GM19397 (cell line): ENCODE measurements at regions not wholly inside any gene's neighbourhood (a gene's known extent, or its start where the extent isn't known, plus 50 kb on each side); places are given as distances from the start of the nearest gene placed in this dataset.
"Not testable (repeated sequence)": the region's sequence is repeated elsewhere in the genome, so short reads cannot be mapped to it uniquely, and the experiment has no call there.

ENCODE experiments used
- ATAC-seq: cut with Tn5 transposase; IDR thresholded peaks from one replicate; pipeline ENCODE4 v1.9.1; 2021; ENCODE audit warnings: mild to moderate bottlenecking, moderate library complexity; ENCODE audit not compliant: unreplicated experiment

DNA sequence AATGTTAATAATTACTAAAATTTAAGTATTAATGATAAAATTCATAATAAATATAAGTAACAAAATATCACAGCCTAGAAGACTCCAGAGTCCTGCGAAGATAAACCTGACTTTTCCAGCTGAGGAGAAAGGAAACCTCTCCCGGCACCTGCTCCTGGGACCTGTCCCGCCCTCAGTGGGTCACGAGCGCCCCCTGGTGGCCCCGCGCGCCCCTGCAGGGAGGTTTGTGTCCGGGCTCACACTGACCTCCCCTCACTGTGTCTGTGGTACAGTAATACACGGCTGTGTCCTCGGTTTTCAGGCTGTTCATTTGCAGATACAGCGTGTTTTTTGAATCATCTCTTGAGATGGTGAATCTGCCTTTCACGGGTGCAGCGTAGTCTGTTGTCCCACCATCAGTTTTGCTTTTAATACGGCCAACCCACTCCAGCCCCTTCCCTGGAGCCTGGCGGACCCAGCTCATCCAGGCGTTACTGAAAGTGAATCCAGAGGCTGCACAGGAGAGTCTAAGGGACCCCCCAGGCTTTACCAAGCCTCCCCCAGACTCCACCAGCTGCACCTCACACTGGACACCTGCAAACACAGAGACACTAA lies 627.1 kb downstream of the TMEM121 start:
- not testable (repeated sequence) for ATAC-seq

DNA sequence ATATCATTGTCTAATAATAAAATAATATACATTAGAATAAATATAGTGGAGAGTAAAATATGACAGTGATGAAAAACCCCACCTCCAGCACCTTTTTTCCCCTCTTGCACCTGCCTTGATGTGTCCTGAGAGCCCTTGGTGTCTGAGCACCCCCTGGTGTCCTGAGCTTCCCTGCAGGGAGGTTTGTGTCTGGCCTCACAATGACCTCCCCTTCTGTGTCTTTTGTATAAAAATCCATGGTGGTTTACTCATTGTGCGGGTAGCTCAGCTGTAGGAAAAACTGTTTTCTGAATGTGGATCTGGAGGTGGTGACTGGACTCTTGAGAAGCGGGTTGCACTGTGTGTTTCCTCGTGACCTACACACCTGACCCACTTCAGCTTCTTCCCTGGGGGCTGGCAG lies 636.9 kb downstream of the TMEM121 start:
- no peak for ATAC-seq

DNA sequence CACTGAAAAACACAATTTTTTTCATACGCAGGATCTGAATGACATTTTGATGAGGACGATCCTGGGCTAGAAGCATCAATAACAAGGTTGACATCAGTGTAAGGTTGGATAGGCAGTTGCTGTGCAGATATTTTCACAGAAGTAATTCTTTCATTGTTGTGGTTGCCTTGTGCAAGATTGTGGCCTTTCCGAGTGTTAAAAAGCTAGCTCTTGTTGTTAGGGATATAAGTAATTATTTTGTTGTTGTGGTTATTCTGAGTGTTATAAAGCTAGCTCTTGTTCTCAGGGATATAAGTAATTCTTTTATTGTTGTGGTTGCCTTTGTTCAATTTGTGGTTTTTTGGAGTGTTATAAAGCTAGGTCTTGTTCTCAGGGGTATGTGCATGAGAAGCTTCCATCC lies 637.4 kb downstream of the TMEM121 start:
- not testable (repeated sequence) for ATAC-seq

DNA sequence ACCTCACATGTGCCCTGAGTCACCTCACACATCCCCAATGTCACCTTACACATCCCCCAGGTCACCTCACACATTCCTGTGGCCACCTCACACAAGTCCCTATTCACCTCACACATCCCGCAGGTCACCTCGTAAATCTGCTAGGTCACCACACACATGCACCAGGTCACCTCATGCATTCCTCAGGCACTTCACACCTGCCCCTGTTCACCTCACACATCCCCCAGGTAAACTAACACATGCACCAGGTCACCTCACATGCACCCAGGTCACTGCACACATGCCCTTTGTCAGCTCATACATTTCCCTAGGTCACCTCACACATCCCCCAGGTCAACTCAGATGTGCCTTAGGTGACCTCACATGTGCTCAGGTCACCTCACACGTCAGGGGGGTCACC lies 639.8 kb downstream of the TMEM121 start:
- no peak for ATAC-seq

DNA sequence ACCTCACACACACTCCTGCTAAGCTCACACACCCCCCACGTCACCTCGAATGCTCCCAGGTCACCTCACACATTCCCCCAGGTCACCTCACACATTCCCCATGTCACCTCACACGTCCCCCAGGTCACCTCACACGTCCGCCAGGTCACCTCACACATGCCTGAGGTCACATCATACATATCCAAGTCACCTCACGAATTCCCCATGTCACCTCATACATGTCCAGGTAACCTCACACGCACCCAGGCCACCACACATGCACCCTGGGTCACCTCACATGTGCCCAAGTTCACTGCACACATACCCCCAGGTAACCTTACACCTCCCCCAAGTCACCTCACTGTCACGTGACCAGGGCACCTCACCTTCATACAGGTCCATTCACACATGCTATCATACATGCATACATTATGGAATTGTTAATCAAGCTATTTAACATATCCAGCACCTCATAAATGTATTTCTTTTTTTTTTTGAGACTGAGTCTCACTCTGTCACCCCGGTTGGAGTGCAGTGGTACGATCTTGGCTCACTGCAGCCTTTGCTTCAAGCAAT lies 640.3 kb downstream of the TMEM121 start:
- no peak for ATAC-seq

DNA sequence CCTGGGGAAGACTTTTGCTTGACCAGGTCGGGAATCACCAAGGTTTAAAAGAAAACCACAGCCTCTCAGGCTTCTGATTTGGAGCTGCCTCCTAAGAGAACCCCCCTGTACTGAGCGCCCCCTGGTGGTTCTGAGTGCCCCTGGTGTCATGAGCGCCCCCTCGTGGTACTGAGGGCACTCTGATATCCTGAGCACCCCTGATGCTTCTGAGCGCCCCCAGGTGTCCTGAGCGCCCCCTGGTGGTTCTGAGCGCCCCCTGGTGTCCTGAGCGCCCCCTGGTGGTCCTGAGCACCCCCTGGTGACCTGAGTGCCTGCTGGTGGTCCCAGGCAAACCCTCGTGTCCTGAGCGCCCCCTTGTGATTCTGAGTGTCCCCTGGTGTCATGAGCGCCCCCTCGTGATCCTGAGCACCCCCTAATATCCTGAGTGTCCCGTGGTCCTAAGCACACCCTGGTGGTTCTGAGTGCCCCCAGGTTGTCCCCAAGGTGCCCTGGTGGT lies 643.8 kb downstream of the TMEM121 start:
- not testable (repeated sequence) for ATAC-seq

DNA sequence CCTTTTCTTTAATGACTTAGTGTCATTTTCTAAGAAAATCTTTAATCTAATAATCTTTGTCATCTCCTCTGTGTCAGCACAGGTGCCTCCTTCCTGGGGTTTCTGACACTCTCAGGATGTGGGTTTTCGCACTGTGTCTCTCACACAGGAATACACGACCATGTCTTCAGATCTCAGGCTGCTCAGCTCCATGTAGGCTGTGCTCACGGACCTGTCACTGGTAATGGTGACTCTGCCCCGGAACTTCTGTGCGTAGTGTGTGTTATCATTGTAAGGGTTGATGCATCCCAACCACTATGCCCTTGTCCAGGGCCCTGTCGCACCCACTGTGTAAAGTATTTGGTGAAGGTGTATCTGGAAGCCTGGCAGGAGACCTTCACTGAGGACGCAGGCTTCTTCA lies 647.8 kb downstream of the TMEM121 start:
- ATAC-seq = no peak

DNA sequence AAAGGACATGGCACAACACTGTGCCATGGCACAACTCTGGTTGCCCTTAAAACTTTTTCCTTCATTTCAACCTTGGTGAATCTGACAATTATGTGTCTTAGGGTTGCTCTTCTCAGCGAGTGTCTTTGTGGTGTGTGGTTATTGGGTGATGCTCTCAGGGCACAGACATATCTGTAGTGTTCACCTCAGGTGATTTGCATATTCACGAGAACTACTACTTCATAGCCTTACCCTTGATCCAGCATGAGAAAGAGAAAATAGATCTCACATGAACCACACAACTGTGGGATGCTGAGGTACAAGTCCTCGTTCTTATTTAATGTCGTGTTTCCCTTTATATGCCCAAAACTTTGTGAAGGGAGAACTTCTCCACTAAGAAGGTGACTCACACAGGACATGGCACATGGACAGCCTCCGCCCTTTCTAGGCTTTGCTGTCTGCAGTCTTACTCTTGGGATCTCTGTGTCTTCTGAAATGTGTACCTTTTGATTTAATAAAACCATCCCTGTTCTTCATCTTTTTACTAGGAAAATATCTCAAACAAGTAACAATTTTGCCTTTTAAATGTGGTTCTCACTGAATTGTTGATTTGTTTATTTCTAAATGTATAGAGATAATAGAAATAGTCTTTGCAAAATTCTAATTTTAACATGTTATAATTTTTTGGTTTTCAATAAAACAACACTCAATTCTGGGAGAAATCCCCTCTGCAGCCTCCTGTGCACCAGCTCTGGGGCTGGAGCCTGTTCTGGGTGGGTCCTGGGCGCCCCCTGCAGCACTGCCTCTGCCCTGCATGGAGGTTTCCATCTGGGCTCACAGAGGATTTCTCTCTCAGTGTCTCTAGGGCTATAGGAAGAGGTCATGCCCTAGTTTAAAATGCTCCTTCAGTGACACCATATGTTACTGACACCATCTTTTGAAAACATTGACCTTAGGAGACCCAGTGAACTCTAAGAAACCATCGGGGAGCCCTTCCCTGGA lies 651.2 kb downstream of the TMEM121 start:
- not testable (repeated sequence) for ATAC-seq

DNA sequence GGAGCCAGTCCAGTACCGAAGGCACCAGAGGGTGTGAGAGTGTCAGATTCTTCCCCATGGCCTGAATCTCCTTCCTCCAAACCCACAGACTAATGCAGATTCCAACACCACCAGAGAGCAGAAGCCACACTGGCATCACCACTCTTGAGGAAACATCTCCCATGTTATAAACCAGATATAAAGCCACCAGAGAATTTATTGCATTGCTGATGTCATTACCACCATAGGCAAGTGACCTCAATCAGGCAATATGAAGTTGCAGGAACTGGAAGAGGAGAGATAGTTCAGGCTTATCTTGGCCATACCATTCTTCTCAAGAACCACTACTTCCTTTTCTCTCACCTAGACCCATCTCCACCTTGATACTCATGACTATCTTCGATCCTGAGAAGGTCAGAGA lies 653.4 kb downstream of the TMEM121 start:
- no peak for ATAC-seq

DNA sequence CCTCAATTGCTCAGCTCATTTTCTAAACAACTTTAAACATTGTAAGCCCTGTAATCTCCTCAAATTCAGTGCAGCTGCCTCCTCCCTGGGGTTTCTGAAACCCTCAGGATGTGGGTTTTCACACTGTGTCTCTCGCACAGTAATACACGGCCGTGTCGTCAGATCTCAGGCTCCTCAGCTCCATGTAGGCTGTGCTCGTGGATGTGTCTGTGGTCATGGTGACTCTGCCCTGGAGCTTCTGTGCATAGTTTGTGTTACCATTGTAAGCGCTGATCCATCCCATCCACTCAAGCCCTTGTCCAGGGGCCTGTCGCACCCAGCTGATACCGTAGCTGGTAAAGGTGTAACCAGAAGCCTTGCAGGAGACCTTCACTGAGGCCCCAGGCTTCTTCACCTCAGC lies 658.4 kb downstream of the TMEM121 start:
- ATAC-seq = not testable (repeated sequence)

DNA sequence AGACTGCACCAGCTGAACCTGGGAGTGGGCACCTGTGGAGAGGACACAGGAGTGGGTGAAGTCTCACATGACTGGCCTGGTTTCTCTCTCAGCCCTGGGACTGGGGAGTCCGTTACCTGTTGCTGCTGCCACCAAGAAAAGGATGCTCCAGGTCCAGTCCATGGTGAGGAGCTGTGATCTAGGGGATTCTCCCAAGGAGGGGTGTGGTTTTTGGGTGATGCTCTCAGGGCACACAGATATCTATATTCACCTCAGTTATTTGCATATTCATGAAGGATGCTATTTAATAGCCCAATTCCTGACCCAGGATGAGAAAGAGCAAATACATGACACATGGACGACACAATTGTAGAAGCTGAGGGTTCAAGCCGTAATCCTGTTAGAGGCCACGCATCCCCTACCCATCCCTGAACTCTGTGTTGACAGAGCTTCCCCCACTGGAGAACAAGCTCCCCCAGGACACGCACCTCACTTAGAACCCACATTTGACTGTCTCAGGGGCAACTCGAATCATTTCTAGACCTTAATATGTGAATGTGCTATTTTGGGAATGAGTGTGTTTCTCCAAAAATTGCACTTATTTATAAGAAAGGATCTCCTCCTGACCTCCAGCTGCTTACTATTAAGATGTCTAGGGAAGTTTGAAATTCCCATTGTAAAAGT lies 658.9 kb downstream of the TMEM121 start:
- not testable (repeated sequence) for ATAC-seq

DNA sequence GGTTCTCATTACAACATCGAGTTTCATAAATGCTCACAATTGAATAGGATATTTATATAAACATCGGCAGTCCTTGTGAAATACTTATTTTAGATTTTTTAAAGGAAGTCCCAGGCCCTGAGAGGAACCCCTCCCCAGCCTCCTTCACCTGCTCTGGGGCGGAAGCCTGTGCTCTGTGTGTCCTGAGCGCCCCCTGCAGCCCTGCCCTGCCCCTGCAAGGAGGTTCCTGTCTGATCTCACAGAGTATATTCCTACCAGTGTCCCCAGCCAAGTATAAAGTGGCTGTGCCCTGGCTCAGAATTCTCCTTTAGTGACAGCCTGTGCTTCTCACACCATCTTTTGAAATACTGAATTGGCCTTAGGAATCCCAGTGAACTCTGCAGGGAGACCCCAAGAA lies 659.5 kb downstream of the TMEM121 start:
- no peak for ATAC-seq

DNA sequence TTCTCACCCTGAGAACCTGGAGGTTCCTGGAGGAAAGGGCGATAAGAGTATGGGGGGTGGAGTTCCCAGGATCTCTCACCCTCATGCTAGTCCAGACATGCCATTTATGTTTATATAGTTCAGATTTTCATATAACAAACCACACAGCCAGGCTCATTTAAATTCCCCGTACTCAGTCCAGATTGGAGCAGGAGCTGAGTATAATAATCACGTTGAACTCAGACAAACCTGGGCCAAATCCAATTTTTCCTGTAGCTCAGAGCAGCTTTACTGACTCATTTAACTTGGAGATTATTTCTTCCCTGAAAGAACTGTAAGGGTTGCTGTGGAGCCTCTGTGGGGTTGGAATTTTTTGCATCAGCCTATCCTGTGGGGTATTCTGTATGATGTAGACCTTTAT lies 660.8 kb downstream of the TMEM121 start:
- no peak for ATAC-seq

DNA sequence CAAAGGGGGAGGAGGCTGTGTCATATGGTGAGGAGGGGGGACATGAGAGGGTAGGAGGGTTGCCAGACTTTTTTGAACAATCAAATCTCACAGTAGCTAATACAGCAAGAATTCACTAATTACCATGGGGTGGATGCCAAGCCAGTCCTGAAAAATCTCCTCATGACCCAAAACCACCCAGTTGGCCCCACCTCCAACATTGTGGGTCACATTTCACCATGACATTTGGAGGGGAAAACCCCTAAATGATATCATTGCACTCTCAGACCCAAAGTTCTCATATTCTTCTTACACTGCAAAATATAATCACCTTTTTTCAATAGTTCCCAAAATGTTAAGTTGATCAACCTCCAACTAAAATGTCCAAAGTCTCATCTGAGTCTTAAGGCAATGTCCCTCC lies 666.3 kb downstream of the TMEM121 start:
- not testable (repeated sequence) for ATAC-seq

DNA sequence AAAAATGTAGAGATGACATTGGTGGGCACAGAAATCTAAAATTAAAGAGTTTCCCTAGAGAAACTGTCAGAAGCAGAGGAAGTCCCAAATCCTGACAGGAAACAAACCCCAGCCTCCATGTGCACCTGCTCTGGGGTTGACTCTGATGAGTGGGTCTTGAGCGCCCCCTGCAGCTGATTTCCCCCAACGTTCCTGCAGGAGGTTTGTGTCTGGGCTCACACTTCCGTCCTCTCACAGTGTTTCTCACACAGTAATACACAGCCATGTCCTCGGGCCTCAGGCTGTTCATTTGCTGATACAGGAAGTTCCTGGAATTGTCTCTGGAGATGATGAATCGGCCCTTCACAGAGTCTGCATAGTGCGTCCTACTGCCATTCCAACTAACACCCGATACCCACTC lies 670.1 kb downstream of the TMEM121 start:
- not testable (repeated sequence) for ATAC-seq

DNA sequence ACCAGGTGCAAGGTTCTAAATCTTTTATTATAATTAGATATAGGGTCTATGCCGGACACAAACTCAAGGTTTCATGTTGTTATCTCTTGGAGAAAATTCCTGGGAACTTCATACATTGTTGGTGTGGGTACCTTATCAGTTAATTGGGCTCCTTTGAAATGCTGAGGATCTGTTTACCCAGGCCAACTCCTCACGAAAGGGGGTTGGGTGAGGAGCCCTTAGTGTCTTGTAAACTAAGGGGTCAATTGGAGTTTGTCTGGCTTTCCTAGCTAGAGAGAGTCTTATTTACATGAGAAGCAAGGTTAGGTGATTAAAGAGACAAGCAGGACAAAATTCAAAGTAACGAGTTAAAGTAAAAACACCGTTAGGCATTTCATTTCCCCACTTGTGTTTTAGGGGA lies 670.9 kb downstream of the TMEM121 start:
- ATAC-seq = not testable (repeated sequence)

DNA sequence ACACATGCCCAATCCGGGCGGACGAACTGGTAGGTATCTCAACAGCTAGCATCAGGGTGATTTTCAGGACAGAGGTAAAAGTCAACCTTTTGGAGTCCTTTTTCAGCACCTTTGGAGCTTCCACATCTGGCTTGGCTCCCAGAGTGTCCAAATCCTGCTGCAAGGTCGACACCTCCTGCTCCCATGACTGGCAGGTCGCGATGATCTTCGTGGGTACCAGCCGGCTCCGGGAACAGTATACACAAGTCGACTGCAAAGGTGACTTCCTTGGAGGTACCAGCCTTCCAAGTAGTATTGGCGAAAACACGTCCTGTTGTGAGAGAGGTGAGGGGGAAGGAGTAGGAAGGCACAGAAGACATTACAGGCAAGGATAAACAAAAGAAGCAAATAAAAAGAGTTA lies 672.7 kb downstream of the TMEM121 start:
- ATAC-seq = no peak

DNA sequence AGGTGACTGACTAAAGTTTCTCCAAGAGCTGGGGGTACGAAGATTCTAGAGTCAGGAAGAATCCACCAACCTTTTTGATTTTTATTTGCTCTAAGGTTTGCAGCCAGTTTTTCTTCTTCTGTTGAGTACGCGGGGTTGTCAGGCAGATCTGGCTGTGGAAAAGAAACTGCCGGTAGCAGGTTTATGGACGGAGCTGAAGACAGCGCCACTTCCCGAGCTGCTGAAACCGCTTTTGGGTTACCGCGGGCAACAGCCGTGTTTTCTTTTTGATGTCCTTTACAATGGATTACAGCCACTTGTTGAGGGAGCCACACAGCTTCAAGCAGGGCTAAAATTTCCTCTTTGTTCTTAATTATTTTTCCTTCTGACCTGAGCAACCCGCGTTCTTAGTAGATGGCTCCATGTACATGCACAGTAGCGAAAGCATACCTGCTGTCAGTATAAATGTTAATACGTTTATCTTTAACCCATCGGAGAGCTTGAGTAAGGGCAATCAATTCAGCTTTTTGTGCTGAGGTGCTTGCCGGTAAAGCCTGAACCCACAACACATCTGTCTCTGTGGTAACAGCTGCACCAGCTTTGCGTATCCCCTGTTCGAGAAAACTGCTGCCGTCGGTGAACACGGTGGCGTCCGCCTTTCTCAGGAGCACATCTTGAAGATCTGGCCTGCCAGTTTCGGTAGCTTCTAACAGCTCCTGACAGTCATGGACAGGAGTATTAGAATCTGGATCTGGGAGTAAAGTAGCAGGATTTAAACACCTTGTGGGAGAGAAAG lies 674.3 kb downstream of the TMEM121 start:
- no peak for ATAC-seq

DNA sequence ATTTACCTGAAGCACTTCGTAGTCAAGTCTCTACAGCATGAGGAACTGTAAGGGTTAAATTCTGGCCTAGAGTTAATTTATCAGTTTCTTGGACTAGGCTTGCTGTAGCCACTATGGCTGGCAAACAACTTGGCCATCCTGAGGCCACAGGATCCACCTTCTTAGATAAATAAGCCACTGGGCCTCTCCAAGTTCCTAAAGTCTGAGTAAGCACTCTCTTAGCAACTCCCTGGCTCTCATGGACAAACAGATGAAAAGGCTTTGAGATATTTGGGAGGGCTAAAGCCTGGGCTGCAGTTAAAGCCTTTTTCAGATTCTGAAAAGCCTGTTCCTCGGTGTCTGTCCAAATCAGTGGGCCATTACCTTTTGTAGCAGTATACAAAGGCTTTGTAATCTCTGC lies 675.0 kb downstream of the TMEM121 start:
- no peak for ATAC-seq

DNA sequence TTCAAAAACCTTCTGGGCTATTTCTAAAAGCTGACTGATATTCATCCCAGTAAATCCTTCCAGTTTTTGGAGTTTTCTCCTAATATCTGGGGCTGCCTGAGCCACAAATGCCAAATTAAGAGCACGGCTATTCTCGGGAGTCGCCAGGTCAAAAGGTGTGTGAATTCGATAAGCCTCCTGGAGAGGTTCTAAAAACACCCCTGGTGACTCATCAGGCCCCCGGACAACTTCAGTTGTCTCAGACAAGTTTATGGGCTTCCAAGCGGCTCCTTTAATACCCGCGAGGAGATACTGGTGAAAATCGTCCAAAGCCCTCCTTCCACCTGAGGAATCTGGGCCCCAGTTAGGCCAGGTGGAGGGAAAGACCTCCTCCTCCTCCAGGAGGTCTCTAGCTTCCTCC lies 677.1 kb downstream of the TMEM121 start:
- no peak for ATAC-seq
